HEK293 (cell line): ENCODE measurements at regions not wholly inside any gene's neighbourhood (a gene's known extent, or its start where the extent isn't known, plus 50 kb on each side); places are given as distances from the start of the nearest gene placed in this dataset.
"Not testable (repeated sequence)": the region's sequence is repeated elsewhere in the genome, so short reads cannot be mapped to it uniquely, and the experiment has no call there.

ENCODE experiments used
- IKZF3 ChIP-seq: fragments of 450-650 bp; IDR thresholded peaks from 2 replicates; pipeline ENCODE4 v1.5.0; 2018; ENCODE audit warnings: missing biosample characterization, mild to moderate bottlenecking, missing genetic modification characterization, moderate library complexity
- KLF1 ChIP-seq: fragments of 450-650 bp; formaldehyde crosslinking; IDR thresholded peaks from 2 replicates; pipeline ENCODE4 v1.5.1; 2016; ENCODE audit warnings: missing biosample characterization, missing genetic modification characterization
- OSR2 ChIP-seq: fragments of 450-650 bp; formaldehyde crosslinking; IDR thresholded peaks from 2 replicates; pipeline ENCODE4 v1.5.1; 2016; ENCODE audit warnings: missing biosample characterization, missing genetic modification characterization
- YY1 ChIP-seq: fragments of 450-650 bp; formaldehyde crosslinking; IDR thresholded peaks from 2 replicates; pipeline ENCODE4 v1.5.1; 2018; ENCODE audit warnings: missing biosample characterization, missing genetic modification characterization
- ZBTB17 ChIP-seq: fragments of 450-650 bp; formaldehyde crosslinking; IDR thresholded peaks from 2 replicates; pipeline ENCODE4 v1.5.1; 2016; ENCODE audit warnings: missing biosample characterization, missing genetic modification characterization
- ZNF121 ChIP-seq: fragments of 450-650 bp; formaldehyde crosslinking; IDR thresholded peaks from 2 replicates; pipeline ENCODE4 v1.5.1; 2016; ENCODE audit warnings: missing biosample characterization, missing genetic modification characterization
- ZNF157 ChIP-seq: fragments of 450-650 bp; formaldehyde crosslinking; IDR thresholded peaks from 2 replicates; pipeline ENCODE4 v1.5.1; 2016; ENCODE audit warnings: missing biosample characterization, missing genetic modification characterization
- ZNF292 ChIP-seq: fragments of 450-650 bp; formaldehyde crosslinking; IDR thresholded peaks from 2 replicates; pipeline ENCODE4 v1.5.1; 2016; ENCODE audit warnings: low read depth, missing biosample characterization, missing genetic modification characterization, borderline replicate concordance
- ZNF335 ChIP-seq: fragments of 450-650 bp; formaldehyde crosslinking; conservative IDR thresholded peaks from 2 replicates; pipeline ENCODE4 v1.5.1; 2016; ENCODE audit warnings: missing biosample characterization, missing genetic modification characterization
- ZNF600 ChIP-seq: fragments of 450-650 bp; formaldehyde crosslinking; IDR thresholded peaks from 2 replicates; pipeline ENCODE4 v1.5.1; 2016; ENCODE audit warnings: missing biosample characterization, missing genetic modification characterization
- ZNF707 ChIP-seq: fragments of 450-650 bp; formaldehyde crosslinking; IDR thresholded peaks from 2 replicates; pipeline ENCODE4 v1.5.1; 2016; ENCODE audit warnings: missing biosample characterization, missing genetic modification characterization
- TF ChIP-seq, protein P1 (sequence below): fragments of 450-650 bp; formaldehyde crosslinking; IDR thresholded peaks from 2 replicates; pipeline ENCODE4 v1.5.1; 2016; ENCODE audit warnings: missing biosample characterization, missing genetic modification characterization
- TF ChIP-seq, protein P2 (sequence below): fragments of 450-650 bp; formaldehyde crosslinking; conservative IDR thresholded peaks from 2 replicates; pipeline ENCODE4 v1.5.1; 2016; ENCODE audit warnings: low read depth, missing biosample characterization, missing genetic modification characterization
- TF ChIP-seq, protein P3 (sequence below): fragments of 450-650 bp; IDR thresholded peaks from 2 replicates; pipeline ENCODE4 v1.5.1; 2018; ENCODE audit warnings: missing biosample characterization, mild to moderate bottlenecking, missing genetic modification characterization

- TF ChIP-seq ZNF157; ZNF600 (tag by site-specific recombination); KLF1; ZNF707 (tag by site-specific recombination); IKZF3 (tag by site-specific recombination); ZNF121 (tag by site-specific recombination); ZNF335 (tag by site-specific recombination); ZNF292 (tag by site-specific recombination); OSR2 (tag by site-specific recombination); YY1 (tag by site-specific recombination); ZBTB17 (tag by site-specific recombination): not testable (repeated sequence)
- TF ChIP-seq, protein P1, sequence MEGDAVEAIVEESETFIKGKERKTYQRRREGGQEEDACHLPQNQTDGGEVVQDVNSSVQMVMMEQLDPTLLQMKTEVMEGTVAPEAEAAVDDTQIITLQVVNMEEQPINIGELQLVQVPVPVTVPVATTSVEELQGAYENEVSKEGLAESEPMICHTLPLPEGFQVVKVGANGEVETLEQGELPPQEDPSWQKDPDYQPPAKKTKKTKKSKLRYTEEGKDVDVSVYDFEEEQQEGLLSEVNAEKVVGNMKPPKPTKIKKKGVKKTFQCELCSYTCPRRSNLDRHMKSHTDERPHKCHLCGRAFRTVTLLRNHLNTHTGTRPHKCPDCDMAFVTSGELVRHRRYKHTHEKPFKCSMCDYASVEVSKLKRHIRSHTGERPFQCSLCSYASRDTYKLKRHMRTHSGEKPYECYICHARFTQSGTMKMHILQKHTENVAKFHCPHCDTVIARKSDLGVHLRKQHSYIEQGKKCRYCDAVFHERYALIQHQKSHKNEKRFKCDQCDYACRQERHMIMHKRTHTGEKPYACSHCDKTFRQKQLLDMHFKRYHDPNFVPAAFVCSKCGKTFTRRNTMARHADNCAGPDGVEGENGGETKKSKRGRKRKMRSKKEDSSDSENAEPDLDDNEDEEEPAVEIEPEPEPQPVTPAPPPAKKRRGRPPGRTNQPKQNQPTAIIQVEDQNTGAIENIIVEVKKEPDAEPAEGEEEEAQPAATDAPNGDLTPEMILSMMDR (tag by site-specific recombination) = not testable (repeated sequence)
- TF ChIP-seq, protein P2, sequence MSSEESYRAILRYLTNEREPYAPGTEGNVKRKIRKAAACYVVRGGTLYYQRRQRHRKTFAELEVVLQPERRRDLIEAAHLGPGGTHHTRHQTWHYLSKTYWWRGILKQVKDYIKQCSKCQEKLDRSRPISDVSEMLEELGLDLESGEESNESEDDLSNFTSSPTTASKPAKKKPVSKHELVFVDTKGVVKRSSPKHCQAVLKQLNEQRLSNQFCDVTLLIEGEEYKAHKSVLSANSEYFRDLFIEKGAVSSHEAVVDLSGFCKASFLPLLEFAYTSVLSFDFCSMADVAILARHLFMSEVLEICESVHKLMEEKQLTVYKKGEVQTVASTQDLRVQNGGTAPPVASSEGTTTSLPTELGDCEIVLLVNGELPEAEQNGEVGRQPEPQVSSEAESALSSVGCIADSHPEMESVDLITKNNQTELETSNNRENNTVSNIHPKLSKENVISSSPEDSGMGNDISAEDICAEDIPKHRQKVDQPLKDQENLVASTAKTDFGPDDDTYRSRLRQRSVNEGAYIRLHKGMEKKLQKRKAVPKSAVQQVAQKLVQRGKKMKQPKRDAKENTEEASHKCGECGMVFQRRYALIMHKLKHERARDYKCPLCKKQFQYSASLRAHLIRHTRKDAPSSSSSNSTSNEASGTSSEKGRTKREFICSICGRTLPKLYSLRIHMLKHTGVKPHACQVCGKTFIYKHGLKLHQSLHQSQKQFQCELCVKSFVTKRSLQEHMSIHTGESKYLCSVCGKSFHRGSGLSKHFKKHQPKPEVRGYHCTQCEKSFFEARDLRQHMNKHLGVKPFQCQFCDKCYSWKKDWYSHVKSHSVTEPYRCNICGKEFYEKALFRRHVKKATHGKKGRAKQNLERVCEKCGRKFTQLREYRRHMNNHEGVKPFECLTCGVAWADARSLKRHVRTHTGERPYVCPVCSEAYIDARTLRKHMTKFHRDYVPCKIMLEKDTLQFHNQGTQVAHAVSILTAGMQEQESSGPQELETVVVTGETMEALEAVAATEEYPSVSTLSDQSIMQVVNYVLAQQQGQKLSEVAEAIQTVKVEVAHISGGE = not testable (repeated sequence)
- TF ChIP-seq, protein P3, sequence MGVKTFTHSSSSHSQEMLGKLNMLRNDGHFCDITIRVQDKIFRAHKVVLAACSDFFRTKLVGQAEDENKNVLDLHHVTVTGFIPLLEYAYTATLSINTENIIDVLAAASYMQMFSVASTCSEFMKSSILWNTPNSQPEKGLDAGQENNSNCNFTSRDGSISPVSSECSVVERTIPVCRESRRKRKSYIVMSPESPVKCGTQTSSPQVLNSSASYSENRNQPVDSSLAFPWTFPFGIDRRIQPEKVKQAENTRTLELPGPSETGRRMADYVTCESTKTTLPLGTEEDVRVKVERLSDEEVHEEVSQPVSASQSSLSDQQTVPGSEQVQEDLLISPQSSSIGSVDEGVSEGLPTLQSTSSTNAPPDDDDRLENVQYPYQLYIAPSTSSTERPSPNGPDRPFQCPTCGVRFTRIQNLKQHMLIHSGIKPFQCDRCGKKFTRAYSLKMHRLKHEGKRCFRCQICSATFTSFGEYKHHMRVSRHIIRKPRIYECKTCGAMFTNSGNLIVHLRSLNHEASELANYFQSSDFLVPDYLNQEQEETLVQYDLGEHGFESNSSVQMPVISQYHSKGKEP (tag by site-specific recombination) = not testable (repeated sequence)
Observed at GRCh38 chr6:133093211-133093610, 147.9 kb upstream of the EYA4 start.
